GM12878 (cell line): ENCODE measurements at regions not wholly inside any gene's neighbourhood (a gene's known extent, or its start where the extent isn't known, plus 50 kb on each side); places are given as distances from the start of the nearest gene placed in this dataset.

Experiments
- ATAC-seq: fragments of 200-7000 bp; cut with Tn5 transposase; 3 replicates; pipeline ENCODE4 v1.9.1; 2020; ENCODE audit warnings: mild to moderate bottlenecking, moderate library complexity
- BruUV-seq: library from RNA; stranded (reverse); fragments of 400-500 nt; replicated peaks from 2 replicates; lab custom pipeline; 2021; lab: Mats Ljungman, UMichigan
- CTCF ChIA-PET: fragments of 300-600 bp; sonication (Branson Sonifier 250); formaldehyde crosslinking; extraction: SDS; loops from one replicate; lab custom pipeline; 2021; ENCODE audit warnings: inconsistent platforms; lab: Yijun Ruan, JAX
- POLR2A ChIA-PET: fragments of 350-600 bp; formaldehyde crosslinking; extraction: SDS; loops from one replicate; lab custom pipeline; 2021; ENCODE audit warnings: inconsistent platforms; lab: Charles Lee
- RAD21 ChIA-PET: fragments of 300-600 bp; sonication (Branson Sonifier 250); formaldehyde crosslinking; loops from one replicate; lab custom pipeline; 2023; ENCODE audit warnings: antibody characterized with exemption; ENCODE audit not compliant: unreplicated experiment; lab: Charles Lee
- SMC1A ChIA-PET: fragments of 300-600 bp; sonication (Branson Sonifier 250); formaldehyde crosslinking; loops from one replicate; lab custom pipeline; 2023; ENCODE audit not compliant: unreplicated experiment, uncharacterized antibody; lab: Charles Lee
- DNase-seq: peaks from one replicate; pipeline ENCODE4 v3.0.0-alpha.2; 2011; ENCODE audit warnings: low read depth, low spot score
- FAIRE-seq: peaks from 3 replicates; lab custom pipeline; 2011; peaks lifted over from hg19 to GRCh38; lab: Jason Lieb, UNC
- H2AFZ ChIP-seq: 2 replicates; pipeline ENCODE4 v1.6.0; 2011; ENCODE audit warnings: low read depth, low read length, control low read depth; ENCODE audit not compliant: control insufficient read depth
- H3K27ac ChIP-seq: 2 replicates; pipeline ENCODE4 v1.5.1; 2011; ENCODE audit warnings: control low read depth; ENCODE audit not compliant: control insufficient read depth, insufficient read depth
- H3K27me3 ChIP-seq, 2 experiments: replicated peaks in 1 of 2; 2 replicates each; pipeline versions ENCODE4 v1.6.0 to v1.6.1; 2011; ENCODE audit warnings: low read length in 1 of 2; ENCODE audit not compliant: control insufficient read depth in 2 of 2, insufficient read depth in 2 of 2
- H3K36me3 ChIP-seq, 2 experiments: 2 replicates each; pipeline ENCODE4 v1.5.1; 2011; ENCODE audit warnings: low read length in 1 of 2; ENCODE audit not compliant: control insufficient read depth in 2 of 2, insufficient read depth in 2 of 2
- H3K4me1 ChIP-seq: 2 replicates; pipeline ENCODE4 v1.6.1; 2011; ENCODE audit warnings: mild to moderate bottlenecking, low read length, moderate library complexity, mixed read lengths; ENCODE audit not compliant: control insufficient read depth, insufficient read depth
- H3K4me2 ChIP-seq: 2 replicates; pipeline ENCODE4 v1.6.0; 2011; ENCODE audit warnings: control low read depth; ENCODE audit not compliant: control insufficient read depth, insufficient read depth
- H3K4me3 ChIP-seq: fragments of 200-600 bp; sonication (generic); 2 replicates; pipeline ENCODE4 v1.5.1; 2016
- H3K79me2 ChIP-seq: 2 replicates; pipeline ENCODE4 v1.6.0; 2011; ENCODE audit warnings: low read length; ENCODE audit not compliant: control insufficient read depth, insufficient read depth
- H3K9ac ChIP-seq: 2 replicates; pipeline ENCODE4 v1.8.0; 2011; ENCODE audit warnings: low read length, control low read depth, mixed read lengths; ENCODE audit not compliant: control insufficient read depth, insufficient read depth
- H3K9me3 ChIP-seq: replicated peaks from 3 replicates; pipeline ENCODE4 v1.5.1; 2011; ENCODE audit warnings: mild to moderate bottlenecking, low read length; ENCODE audit not compliant: control insufficient read depth, insufficient read depth
- H4K20me1 ChIP-seq: 2 replicates; pipeline ENCODE4 v1.6.0; 2011; ENCODE audit not compliant: control insufficient read depth, insufficient read depth
- ESRRA ChIP-seq: IDR thresholded peaks from 2 replicates; pipeline ENCODE4 v1.6.1; 2012; ENCODE audit warnings: mild to moderate bottlenecking, low read length, improper control_type of control experiment
- HDAC2 ChIP-seq: fragments of 200-600 bp; sonication (generic); IDR thresholded peaks from 2 replicates; pipeline ENCODE4 v1.6.1; 2017
- MEF2B ChIP-seq: fragments of 450-650 bp; IDR thresholded peaks from 2 replicates; pipeline ENCODE4 v1.6.1; 2018; ENCODE audit warnings: mild to moderate bottlenecking, moderate library complexity; ENCODE audit not compliant: partially characterized antibody, poor library complexity, severe bottlenecking
- NBN ChIP-seq: fragments of 450-650 bp; IDR thresholded peaks from 2 replicates; pipeline ENCODE4 v1.6.1; 2016
- PRDM15 ChIP-seq: fragments of 450-650 bp; formaldehyde crosslinking; IDR thresholded peaks from 2 replicates; pipeline ENCODE4 v1.4.0; 2020; ENCODE audit warnings: mild to moderate bottlenecking, moderate library complexity
- SP1 ChIP-seq: IDR thresholded peaks from one replicate; pipeline ENCODE4 v1.6.1; 2011; ENCODE audit warnings: low read depth, low read length
- SREBF2 ChIP-seq: IDR thresholded peaks from 2 replicates; pipeline ENCODE4 v1.6.1; 2012; ENCODE audit warnings: mild to moderate bottlenecking, low read length
- YY1 ChIP-seq: IDR thresholded peaks from 2 replicates; pipeline ENCODE4 v1.6.1; 2011; ENCODE audit warnings: low read depth, mild to moderate bottlenecking, low read length
- ZBTB4 ChIP-seq: fragments of 450-650 bp; formaldehyde crosslinking; IDR thresholded peaks from 2 replicates; pipeline ENCODE4 v1.4.0; 2022; ENCODE audit warnings: mild to moderate bottlenecking, moderate library complexity
- WGBS: methylation state at CpG from one replicate; pipeline ENCODE4 v1.1.6; 2016; ENCODE audit warnings: low lambda C conversion rate; ENCODE audit not compliant: insufficient replicate concordance, insufficient coverage; ENCODE audit errors: missing lambda C conversion rate; 5-methylcytosine and 5-hydroxymethylcytosine counted together
- in situ Hi-C: fragments of 300-500 bp; cut with MboI; formaldehyde crosslinking; loops from 9 replicates; pipeline ENCODE4 v1.14.3; 2018; ENCODE audit warnings: mixed read lengths
- intact Hi-C: fragments of 100-400 bp; cut with micrococcal nuclease; formaldehyde crosslinking; loops from one replicate; pipeline ENCODE4 v1.14.2; 2022; ENCODE audit not compliant: unreplicated experiment
- TF ChIP-seq, protein P1 (sequence below): fragments of 450-650 bp; IDR thresholded peaks from 2 replicates; pipeline ENCODE4 v1.6.1; 2018; ENCODE audit warnings: borderline replicate concordance, mild to moderate bottlenecking; ENCODE audit not compliant: partially characterized antibody

DNA sequence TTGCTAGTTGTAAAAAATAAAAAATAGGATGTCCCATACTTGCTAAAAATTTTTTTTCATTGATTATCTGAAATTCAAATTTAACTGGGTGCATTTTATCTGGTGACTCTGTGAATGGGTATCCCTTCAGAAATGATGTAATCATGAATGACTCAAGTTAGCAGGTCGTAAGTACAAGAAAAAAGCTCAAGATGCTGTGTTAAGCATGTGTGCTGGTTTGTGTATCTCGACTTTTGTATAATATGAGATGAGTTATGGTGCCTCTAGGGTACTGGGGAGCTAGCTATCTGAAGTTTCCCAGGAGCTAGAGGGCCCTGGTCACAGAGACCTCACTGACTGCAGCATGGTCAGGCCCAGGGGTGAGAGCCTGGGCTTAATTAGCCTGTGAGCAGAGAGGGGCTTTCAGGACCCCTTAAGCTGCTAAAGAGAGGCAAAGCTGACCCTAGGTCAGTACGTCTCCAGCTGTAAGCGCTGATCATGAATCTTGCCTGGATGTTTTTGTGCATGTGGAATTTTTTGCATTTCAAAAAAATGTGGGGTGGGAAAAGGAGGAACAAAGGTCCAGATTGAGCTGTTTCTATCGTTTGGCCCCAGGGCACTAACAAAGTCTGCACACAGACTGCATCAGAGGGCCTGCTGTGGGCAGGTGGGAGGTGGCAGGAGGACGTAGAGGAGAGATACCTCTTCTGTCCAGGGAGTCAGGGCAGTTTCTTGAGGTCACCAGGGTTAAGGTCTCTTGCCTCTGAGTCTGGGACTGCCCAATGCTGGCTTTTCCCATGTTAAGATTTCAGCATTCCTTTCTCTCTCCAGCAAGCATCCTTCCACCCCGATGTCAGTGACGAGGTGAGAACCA lies 233.2 kb upstream of the TPM1 start (continued):
- TF ChIP-seq PRDM15 (CRISPR knock-in tag), result no peak

DNA sequence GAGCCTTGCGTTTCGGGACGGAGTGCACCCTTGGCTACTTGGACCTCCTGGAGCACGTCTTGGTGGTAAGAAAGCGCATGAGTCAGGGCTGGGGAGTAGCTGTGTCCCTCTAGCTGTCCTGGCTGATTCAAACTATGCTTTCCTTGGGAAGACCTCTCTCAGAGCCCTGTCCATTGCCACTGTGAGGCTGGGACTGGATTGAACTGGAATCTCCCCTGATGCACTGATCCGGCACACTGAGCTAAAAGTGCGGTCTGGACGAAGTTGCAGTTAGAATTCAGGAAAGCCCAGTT lies 232.6 kb upstream of the TPM1 start:
- Histone ChIP-seq H3K4me3 (no peak overlapping the region), H3K36me3 (no peaks in the 10 kb centered on the region), H3K27ac (no peak overlapping the region), H2AFZ (no peak overlapping the region), H3K27me3 (no peaks in the 10 kb centered on the region; a peak in 1 of 4 replicates), H3K79me2 (no peaks in the 10 kb centered on the region), H3K9me3 (no peaks in the 10 kb centered on the region), H3K4me2 (no peak overlapping the region), H4K20me1 (no peaks in the 10 kb centered on the region), H3K4me1 (no peaks in the 10 kb centered on the region), H3K9ac (no peak overlapping the region)
- 35% methylated on average over 8 of the region's 8 CpGs for WGBS
- DNase-seq, result no peak
- TF ChIP-seq HDAC2, result no peak
- TF ChIP-seq, protein P1, sequence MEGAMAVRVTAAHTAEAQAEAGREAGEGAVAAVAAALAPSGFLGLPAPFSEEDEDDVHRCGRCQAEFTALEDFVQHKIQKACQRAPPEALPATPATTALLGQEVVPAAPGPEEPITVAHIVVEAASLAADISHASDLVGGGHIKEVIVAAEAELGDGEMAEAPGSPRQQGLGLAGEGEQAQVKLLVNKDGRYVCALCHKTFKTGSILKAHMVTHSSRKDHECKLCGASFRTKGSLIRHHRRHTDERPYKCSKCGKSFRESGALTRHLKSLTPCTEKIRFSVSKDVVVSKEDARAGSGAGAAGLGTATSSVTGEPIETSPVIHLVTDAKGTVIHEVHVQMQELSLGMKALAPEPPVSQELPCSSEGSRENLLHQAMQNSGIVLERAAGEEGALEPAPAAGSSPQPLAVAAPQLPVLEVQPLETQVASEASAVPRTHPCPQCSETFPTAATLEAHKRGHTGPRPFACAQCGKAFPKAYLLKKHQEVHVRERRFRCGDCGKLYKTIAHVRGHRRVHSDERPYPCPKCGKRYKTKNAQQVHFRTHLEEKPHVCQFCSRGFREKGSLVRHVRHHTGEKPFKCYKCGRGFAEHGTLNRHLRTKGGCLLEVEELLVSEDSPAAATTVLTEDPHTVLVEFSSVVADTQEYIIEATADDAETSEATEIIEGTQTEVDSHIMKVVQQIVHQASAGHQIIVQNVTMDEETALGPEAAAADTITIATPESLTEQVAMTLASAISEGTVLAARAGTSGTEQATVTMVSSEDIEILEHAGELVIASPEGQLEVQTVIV, result no peak
- TF ChIP-seq ZBTB4, result no peak
- no peak for TF ChIP-seq SREBF2
- no peak for TF ChIP-seq YY1
- TF ChIP-seq MEF2B, result no peak
- TF ChIP-seq NBN, result no peak
- TF ChIP-seq SP1, result no peak
- no peak for TF ChIP-seq ESRRA
- no TSS peak for BruUV-seq
- FAIRE-seq, result no peak
- ATAC-seq, result no peak
- RAD21 ChIA-PET, result no interaction called here
- SMC1A ChIA-PET, result no interaction called here
- intact Hi-C loops (no loop called here), in situ Hi-C loops (no loop called here)
- POLR2A ChIA-PET, result no interaction called here
- CTCF ChIA-PET, result no interaction called here
